IMR-90 (cell line): ENCODE measurements at regions not wholly inside any gene's neighbourhood (a gene's known extent, or its start where the extent isn't known, plus 50 kb on each side); places are given as distances from the start of the nearest gene placed in this dataset.

Experiments
- CTCF ChIP-seq: conservative IDR thresholded peaks from 2 replicates; pipeline ENCODE4 v1.5.1; 2012; ENCODE audit warnings: mild to moderate bottlenecking, low read depth, low read length, improper control_type of control experiment
- POLR2A ChIP-seq: IDR thresholded peaks from 2 replicates; pipeline ENCODE4 v1.6.1; 2012; ENCODE audit warnings: mild to moderate bottlenecking, low read depth, low read length

- TF ChIP-seq CTCF: no peak
- TF ChIP-seq POLR2A: no peak
Observed at GRCh38 chr16:26526633-26527032, 540.1 kb upstream of the C16orf82 start.
